ENCODE measurements at regions not wholly inside any gene's neighbourhood (a gene's known extent, or its start where the extent isn't known, plus 50 kb on each side); places are given as distances from the start of the nearest gene placed in this dataset.

- intact Hi-C loops (cut with DNase I, micrococcal nuclease), result no loop called here
- TF ChIP-seq CTCF (IDR thresholded peaks at IDR 0.05), result no peak
Observed at GRCh38 chr6:6884916-6885315, 222.8 kb upstream of the RREB1 start.

GRCh38 chr6:6885521-6886170 lies 222.1 kb upstream of the RREB1 start:
- H3K4me3 ChIP-seq, result no peak overlapping the region
- DNase-seq, result peak; percentile 38 to 79 (median 41)
- TF ChIP-seq CTCF (IDR thresholded peaks at IDR 0.05), result no peak
- peak; percentile 22 for ATAC-seq
- H3K36me3 ChIP-seq (ENCODE audit: low read depth), result no peaks in the 10 kb centered on the region
- intact Hi-C loops (cut with DNase I, micrococcal nuclease), result no loop called here
- peaks cover 6% of the 10 kb centered on the region for H3K4me1 ChIP-seq (ENCODE audit: low read depth)
- no peaks in the 10 kb centered on the region for H3K9me3 ChIP-seq

More at GRCh38 chr6:6884916-6885315, 222.8 kb upstream of the RREB1 start:
- no peak overlapping the region for H3K4me3 ChIP-seq
- H3K4me1 ChIP-seq (ENCODE audit: low read depth), result peaks cover 3% of the 10 kb centered on the region
- no peaks in the 10 kb centered on the region for H3K9me3 ChIP-seq
- ATAC-seq (no peak), DNase-seq (no peak)
- H3K36me3 ChIP-seq (ENCODE audit: low read depth), result no peaks in the 10 kb centered on the region

- Histone ChIP-seq H3K36me3 (ENCODE audit: low read depth) (no peaks in the 10 kb centered on the region), H3K4me1 (ENCODE audit: low read depth) (peaks cover 9% of the 10 kb centered on the region), H3K4me3 (no peak overlapping the region), H3K9me3 (no peaks in the 10 kb centered on the region)
- TF ChIP-seq CTCF (IDR thresholded peaks at IDR 0.05), result no peak
- ATAC-seq, result peak; percentile 11
- peak in 1 of 3 donors; percentile 59 for DNase-seq
- intact Hi-C loops (cut with DNase I, micrococcal nuclease), result no loop called here
Observed at GRCh38 chr6:6886171-6886885, 221.4 kb upstream of the RREB1 start.

- Histone ChIP-seq H3K4me3 (no peak overlapping the region), H3K4me1 (ENCODE audit: low read depth) (peaks cover 9% of the 10 kb centered on the region), H3K36me3 (ENCODE audit: low read depth) (no peaks in the 10 kb centered on the region), H3K9me3 (no peaks in the 10 kb centered on the region)
- ATAC-seq, result no peak
- intact Hi-C loops (cut with DNase I, micrococcal nuclease), result no loop called here
- TF ChIP-seq CTCF (IDR thresholded peaks at IDR 0.05), result no peak
- DNase-seq, result no peak
Observed at GRCh38 chr6:6886886-6887285, 220.9 kb upstream of the RREB1 start.

GRCh38 chr6:6889601-6890000 lies 218.2 kb upstream of the RREB1 start:
- Histone ChIP-seq H3K4me1 (ENCODE audit: low read depth) (peaks cover 9% of the 10 kb centered on the region), H3K4me3 (no peak overlapping the region), H3K9me3 (no peaks in the 10 kb centered on the region), H3K36me3 (ENCODE audit: low read depth) (no peaks in the 10 kb centered on the region)
- no peak for TF ChIP-seq CTCF (IDR thresholded peaks at IDR 0.05)
- DNase-seq (no peak), ATAC-seq (no peak)
- intact Hi-C loops (cut with DNase I, micrococcal nuclease), result no loop called here
